NCI-H187 treated with DMSO at 0.1 percent for 48 hours (cell line): ENCODE measurements at regions not wholly inside any gene's neighbourhood (a gene's known extent, or its start where the extent isn't known, plus 50 kb on each side); places are given as distances from the start of the nearest gene placed in this dataset.

Source experiments
- DNase-seq: peaks from one replicate; lab custom pipeline; 2025; lab: John Stamatoyannopoulos, UW

- no peak for DNase-seq
Observed at GRCh38 chr4:124530464-124531077, 182.0 kb downstream of the ANKRD50 start.

DNA sequence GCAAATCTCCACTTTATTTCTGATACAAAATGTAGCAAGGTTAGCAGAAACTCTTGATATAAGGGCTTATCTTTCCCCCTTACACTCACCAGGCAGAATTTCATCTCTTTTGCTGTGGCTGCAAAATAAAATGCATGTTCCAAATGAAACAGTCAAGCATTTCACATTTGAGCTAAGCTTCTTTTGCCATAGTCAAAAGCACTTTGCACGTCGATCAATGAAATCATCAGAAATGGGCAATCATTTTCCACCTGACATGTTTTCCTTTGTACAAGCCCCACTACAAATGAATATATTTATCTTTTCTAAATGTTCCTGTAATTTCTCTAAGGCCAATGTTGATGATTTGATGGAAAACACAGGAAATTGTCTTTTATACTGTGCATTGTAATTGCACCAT, 178.4 kb downstream of the ANKRD50 start:
- DNase-seq = no peak

GRCh38 chr4:124535003-124535402, 177.5 kb downstream of the ANKRD50 start:
- DNase-seq = no peak

DNA sequence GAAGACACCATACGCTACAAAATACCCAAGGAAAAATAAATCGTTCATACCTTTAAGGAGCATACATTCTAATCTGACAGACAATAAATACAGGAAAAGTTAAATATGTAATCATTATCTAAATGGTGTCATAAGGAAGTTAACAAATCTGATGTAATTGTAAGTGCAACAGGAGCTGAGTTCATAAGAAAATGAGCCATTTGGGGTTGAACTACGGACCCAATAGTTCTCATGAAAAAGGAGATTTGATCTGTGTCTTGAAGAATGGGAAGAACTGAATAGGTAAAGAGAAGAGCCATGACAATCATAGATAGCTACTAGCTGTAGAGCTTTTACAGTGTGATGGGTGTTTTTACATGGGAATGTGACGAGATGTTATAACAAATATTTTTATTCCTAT, 175.6 kb downstream of the ANKRD50 start:
- no peak for DNase-seq

DNA sequence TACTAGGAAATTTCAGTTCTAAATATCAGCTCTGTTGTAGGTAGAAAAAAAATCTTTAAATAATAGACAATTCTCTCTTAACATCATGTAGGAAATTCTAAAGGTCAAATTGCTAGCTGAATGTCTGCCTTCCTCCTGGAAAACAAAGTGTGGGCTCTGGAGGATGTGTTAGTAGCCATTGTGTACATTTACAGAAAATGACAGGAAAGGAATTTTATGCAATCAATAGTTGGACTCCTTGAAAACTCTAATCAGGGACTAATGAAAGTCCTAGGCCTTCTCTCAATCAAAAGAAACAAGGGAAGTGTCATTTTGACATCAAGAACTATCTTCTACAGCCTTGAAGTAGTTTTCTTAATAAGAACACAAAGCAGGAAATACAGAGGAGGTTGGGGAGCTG, 174.6 kb downstream of the ANKRD50 start:
- no peak for DNase-seq

GRCh38 chr4:124540014-124540413, 172.5 kb downstream of the ANKRD50 start:
- DNase-seq = no peak

DNA sequence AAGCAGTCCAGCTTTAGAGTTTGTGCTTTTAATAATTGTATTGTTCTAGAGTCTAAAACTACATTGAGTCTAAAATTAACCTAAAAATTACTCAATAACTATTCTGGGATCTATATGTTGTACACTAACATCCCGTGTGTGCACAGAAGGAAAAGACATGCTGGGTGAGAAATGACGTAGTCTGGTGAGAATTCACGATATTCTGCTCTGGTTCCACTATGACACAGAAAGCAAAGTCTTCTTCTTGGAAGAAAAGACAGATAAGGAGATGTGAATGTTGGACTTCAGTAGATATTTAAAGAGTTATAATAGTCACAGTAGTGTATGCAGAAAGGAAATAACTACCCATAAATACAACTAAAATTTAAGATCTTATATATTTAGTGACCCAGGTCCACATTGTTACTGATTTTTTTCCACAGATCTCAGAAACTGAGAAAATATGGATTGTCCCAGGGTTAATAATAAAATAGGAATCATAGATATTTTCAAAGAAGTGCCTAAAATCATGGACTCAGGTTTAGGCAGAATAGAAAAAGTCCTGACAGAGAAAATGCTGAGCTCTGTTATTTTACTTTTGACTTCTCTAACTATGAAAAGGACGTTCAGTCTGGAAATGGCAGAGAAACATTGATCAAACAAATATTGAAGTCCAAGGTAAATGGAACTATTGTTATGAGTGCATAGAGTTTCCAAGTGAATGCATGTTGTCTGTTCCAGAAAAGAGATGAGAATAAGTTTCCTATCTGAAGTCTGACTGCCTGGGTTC, 170.7 kb downstream of the ANKRD50 start:
- no peak for DNase-seq

DNA sequence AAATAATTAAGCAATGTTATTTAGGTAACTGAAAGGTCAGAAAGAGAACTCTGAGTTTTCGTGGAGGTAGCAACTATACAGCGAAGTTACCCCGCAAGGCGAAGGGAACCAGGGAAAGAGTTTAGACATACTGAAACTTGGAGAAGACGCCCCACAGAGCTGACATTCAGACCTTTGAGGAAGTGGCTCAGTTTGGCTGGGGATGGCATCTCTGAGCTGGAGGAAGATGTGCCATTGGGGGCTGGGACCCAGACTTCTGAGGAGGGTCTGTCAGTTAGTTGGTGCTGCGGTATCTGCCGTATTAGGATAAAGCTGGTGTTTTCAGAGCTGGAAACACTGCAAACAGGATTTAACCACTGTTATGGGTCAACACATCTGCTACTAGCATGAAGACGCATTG, 156.6 kb downstream of the ANKRD50 start:
- no peak for DNase-seq

DNA sequence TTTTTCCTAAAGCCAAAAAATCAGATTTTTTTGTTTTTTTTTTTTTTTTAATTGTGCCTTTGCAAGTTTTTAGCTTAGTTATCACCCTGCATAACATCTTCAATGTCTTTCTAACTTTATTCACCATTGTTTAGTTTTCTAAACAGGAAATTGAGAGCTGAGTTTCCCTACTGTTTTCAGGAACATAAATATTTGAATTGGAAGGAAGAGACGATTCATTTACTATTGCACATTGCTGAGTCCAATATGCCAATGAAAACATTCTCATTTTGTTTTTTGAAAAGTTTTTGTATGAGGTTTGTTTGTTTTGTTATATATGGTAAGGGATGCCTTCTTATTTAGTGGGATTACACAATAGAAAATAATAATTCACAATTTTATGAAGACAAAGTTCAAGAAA, 148.4 kb downstream of the ANKRD50 start:
- no peak for DNase-seq

DNA sequence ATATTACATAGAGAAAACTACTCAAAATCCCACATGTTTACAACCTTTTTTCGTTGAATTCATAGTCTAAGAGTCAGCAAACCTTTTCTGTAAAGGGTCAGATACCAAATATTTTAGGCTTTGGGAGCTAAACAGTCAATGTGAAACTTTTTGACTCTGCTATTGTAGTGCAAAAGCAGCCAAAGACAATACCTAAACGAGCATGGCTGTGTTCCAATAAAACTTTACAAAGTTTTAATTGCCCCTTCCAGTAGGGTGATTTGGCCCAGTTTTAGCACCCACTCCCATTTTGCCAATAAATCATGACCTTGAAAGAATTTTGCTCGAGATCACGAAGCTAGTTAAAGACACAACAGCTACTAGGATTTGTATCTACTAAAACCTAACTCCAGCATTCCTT, 147.2 kb downstream of the ANKRD50 start:
- no peak for DNase-seq

DNA sequence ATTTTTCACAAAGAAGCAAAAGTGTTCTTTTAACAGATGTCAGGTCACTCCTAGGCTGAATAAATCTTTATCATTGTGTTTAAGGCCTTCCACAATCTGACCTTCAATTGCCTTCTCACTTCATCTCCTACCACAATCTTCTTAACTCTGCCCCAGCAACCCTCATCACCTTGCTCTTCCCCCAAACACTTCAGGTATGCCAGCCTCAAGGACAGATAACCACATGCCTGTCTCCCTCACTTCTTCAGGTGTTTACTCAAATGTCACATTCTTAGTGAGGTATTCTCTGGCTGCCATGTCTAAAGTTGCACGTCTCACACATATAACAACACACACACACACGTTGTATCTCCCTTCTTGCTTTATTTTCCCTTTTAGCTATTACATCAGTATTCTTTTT, 146.5 kb downstream of the ANKRD50 start:
- DNase-seq = no peak

- DNase-seq = no peak
Observed at GRCh38 chr4:124573056-124573455, 139.5 kb downstream of the ANKRD50 start.

- DNase-seq = no peak
Observed at GRCh38 chr4:124579896-124580295, 132.6 kb downstream of the ANKRD50 start.

DNA sequence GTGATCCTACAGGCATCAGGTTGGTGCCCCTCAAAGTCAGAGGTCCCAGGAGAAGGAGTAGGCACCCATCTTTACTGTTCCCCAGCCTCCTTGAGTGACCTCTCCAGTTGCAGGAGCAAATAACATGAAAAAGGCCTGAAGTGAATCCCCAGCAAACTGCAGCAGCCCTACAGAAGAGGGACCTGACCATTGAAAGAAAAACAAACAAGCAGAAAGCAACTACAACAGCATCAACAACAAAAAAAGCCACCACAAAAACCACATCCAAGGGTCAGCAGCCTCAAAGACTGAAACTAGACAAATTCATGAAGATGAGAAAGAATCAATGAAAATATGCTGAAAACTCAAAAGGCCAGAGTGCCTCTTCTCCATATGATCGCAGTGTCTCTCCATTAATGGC, 128.7 kb downstream of the ANKRD50 start:
- DNase-seq = no peak

DNA sequence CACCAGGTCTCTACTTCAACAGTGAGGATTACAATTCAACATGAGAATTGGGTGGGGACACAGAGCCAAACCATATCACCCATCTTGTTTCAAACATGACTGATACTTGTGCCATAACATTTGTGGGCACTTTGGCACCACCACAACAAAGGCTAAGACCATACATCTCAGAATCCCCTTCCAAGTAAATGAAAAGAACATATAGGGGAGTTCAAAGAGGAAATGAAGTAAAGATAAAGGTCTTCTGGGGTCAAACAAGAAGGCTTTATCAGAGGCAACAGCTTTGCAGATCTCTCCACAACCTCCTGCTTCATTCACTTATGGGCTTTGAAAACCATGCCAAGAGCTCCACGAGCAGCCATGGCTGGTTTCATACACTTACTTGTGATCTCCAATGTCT, 122.7 kb downstream of the ANKRD50 start:
- no peak for DNase-seq

DNA sequence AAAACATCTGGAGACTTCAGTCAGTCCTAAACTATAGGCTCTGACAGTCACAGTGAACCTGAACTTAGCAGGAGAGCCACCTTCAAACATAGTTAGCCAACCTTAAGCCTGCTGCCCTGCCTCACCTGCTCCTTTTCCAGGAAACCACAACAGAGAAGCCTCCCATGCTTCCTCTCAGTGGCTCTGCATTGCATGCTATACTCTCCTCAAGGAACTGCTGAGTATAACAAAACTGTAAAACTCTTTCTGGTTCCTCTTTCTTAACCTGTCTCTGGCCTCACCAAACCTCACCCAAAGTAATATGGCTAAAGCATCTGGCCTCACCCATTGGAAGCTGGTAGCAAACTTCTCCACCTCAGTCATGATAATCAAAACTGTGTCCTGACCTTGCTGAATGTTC, 122.1 kb downstream of the ANKRD50 start:
- no peak for DNase-seq

- DNase-seq = no peak
Observed at GRCh38 chr4:124591637-124592036, 120.9 kb downstream of the ANKRD50 start.

GRCh38 chr4:124593494-124593893, 119.0 kb downstream of the ANKRD50 start:
- no peak for DNase-seq

DNA sequence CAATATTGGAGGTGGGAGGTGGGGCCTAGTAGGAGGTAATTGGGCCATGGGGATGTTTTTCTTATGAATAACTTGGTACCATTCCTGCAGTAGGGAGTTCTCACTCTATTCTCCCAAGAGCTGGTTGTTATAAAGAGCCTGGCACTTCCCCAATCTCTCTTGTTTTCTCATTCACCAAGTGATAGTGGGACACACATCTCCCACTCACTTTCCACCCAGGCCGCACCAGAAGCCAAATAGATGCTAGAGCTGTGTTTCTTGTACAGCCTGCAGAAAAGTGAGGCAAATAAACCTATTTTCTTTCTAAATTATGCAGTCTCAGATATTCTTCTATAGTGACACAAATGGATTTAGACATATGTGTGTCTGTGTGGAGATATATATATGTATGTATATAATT, 117.6 kb downstream of the ANKRD50 start:
- no peak for DNase-seq

- no peak for DNase-seq
Observed at GRCh38 chr4:124596816-124597215, 115.7 kb downstream of the ANKRD50 start.

DNA sequence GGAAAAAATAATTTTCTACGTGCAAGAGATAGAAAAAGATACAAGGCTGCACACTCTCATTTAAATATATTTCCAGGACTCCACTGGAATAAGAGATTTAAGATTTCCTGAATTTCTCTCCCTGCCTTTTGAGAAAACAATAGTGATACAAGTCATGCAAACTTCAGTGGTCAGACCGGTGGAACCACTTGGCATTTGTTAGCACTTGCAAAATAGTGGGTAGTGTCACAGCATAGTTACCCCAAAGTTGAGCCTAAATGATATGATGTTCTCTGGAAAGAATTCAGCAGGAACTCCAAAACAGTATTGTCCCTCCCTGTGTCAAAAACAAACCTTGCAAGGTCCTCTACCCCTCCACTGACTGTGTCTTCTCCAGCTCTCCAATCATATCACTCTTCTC, 102.3 kb downstream of the ANKRD50 start:
- no peak for DNase-seq
